B cell (primary cell): ENCODE measurements at regions not wholly inside any gene's neighbourhood (a gene's known extent, or its start where the extent isn't known, plus 50 kb on each side); places are given as distances from the start of the nearest gene placed in this dataset.

ENCODE experiments used
- CTCF ChIP-seq: fragments of 200-600 bp; IDR thresholded peaks from one replicate; pipeline ENCODE4 v1.8.0; 2022; ENCODE audit warnings: antibody characterized with exemption, mild to moderate bottlenecking
- EZH2 ChIP-seq: IDR thresholded peaks from 2 replicates; pipeline ENCODE4 v1.6.1; 2012; ENCODE audit warnings: borderline replicate concordance, low read depth, mild to moderate bottlenecking, moderate library complexity, low read length; ENCODE audit not compliant: insufficient read depth, poor library complexity, severe bottlenecking

GRCh38 chr4:120526033-120526432, 396.5 kb downstream of the PRDM5 start:
- TF ChIP-seq EZH2, result no peak
- no peak for TF ChIP-seq CTCF
